Breast epithelium (tissue), 3 donors: ENCODE measurements at regions not wholly inside any gene's neighbourhood (a gene's known extent, or its start where the extent isn't known, plus 50 kb on each side); places are given as distances from the start of the nearest gene placed in this dataset.

Experiments used
- CTCF ChIP-seq, 3 donors: fragments of 450-650 bp; IDR thresholded peaks; one replicate each; pipeline ENCODE4 v1.5.1; 2016 to 2017; ENCODE audit warnings: antibody characterized with exemption in 3 of 3, mild to moderate bottlenecking in 3 of 3, moderate library complexity in 3 of 3
- POLR2AphosphoS5 ChIP-seq, 3 donors: sonication (generic); formaldehyde crosslinking; IDR thresholded peaks; one replicate each; pipeline ENCODE4 v1.6.1; 2017; ENCODE audit warnings: antibody characterized with exemption in 3 of 3

DNA sequence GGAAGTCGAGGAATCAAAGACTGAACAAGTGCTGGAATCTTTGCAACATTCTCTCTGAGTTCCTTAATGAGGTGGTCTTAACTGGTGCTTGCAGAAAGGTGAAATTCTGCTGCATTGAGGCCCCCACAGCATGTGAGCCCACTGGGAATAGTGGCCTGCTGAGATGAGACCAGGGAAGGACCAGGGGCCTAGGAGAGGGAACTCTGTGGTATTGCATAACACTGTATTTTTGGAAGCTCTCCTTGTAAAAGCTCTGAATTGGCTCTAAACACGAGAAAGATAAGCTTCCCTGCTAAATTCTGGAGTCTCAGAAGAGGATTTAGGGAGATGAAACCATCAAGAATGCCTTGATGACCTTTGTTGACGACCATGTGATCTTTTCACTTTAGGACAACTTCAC, 100.4 kb upstream of the TSC22D1 start:
- TF ChIP-seq CTCF (IDR thresholded peaks at IDR 0.05): no peak
- no peak for TF ChIP-seq POLR2AphosphoS5 (IDR thresholded peaks at IDR 0.05)
